Globus pallidus (tissue), 1 donor: ENCODE measurements at regions not wholly inside any gene's neighbourhood (a gene's known extent, or its start where the extent isn't known, plus 50 kb on each side); places are given as distances from the start of the nearest gene placed in this dataset.

Experiments
- DNase-seq: peaks from one replicate; pipeline ENCODE4 v3.0.0-alpha.2; 2015; ENCODE audit warnings: low spot score

GRCh38 chr1:8203056-8203455, 114.9 kb upstream of the SLC45A1 start:
- DNase-seq: no peak

DNA sequence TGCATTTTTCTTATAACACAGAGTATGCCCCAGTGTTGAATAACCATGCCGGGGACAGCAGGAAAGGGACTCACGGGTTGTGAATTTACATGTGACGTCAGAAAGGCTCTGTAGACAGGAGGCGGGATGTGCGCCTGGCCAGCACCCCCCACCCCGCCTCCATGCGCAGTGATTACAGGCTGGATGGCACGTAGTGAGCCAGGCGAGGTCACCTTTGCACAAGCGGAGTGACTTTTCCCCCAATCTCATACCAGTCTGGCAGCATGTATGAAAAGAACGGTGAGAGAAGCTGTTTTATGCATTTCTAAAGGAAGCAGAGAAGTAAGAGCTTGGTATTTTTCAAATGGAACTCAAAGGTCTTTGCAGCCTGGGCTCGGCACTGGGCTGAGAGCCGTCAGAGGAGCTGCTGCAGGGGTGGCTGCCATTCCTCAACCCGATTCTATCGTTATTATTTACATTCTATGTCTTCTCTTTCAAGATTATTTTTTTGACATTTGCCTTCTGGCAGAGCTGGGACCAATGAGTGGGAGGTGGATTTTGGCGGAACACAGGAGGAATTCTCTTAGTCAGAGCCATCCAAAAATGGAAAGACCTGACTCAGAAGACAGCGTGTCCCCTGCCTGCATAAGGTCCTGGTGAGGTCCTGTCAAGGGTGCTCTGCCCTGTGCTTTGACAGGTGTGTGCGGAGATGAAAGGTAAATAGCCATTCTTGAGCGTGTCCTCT, 115.6 kb upstream of the SLC45A1 start:
- no peak for DNase-seq

- DNase-seq: no peak
Measured at GRCh38 chr1:8201331-8201861, 116.5 kb upstream of the SLC45A1 start.

GRCh38 chr1:8200317-8201115, 117.4 kb upstream of the SLC45A1 start:
- no peak for DNase-seq

DNA sequence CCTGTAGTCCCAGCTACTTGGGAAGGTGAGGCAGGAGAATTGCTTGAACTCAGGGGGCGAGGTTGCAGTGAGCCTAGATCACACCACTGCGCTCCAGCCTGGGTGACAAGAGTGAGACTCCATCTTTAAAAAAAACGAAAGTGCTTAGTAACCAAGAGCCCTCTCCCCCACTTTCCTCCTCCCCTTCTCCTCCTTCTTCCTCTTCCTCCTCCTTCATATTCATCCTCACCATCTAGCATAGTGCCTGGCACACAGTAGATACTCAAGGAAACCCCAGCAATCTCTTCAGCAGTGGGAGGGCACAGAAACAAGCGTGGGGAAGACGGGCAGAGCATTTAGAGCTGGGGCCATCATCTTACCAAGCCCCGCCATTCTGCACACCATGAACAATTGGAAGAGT, 119.4 kb upstream of the SLC45A1 start:
- no peak for DNase-seq

- DNase-seq: no peak
Measured at GRCh38 chr1:8197493-8198282, 120.2 kb upstream of the SLC45A1 start.

DNA sequence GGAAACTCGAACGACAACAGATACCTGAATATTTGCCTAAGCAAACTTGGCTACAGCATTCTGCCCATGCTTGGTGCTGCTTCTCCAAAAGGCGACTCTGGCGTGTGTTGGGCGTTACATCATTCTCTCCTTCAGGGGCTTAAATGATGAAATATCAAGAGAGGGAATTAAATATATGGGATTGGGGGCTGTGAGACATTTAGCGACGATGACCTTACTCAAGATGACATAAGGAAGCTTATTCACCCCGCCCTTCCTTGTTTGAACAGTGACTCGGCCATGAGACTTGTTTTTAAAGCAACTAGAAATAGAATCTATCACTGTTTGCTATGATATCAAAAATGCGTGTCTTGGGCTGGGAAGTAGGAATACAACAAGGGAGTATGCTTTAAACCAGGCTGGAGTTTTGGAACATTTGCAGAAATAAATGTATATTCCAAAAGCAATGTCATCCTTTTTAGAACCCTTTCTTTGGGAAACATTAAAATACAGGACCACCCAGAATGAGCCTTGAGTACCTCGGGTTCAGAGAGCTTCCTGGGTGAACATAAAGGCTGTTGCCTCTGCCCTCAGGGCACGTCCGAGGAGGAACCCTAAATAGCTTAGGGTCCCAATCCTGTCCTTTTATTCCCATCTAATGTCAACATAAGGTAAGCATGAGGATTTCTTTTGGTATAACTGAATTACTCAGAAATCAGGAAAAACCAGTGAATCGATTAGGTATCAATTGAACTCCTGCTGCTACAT, 123.3 kb upstream of the SLC45A1 start:
- no peak for DNase-seq

DNA sequence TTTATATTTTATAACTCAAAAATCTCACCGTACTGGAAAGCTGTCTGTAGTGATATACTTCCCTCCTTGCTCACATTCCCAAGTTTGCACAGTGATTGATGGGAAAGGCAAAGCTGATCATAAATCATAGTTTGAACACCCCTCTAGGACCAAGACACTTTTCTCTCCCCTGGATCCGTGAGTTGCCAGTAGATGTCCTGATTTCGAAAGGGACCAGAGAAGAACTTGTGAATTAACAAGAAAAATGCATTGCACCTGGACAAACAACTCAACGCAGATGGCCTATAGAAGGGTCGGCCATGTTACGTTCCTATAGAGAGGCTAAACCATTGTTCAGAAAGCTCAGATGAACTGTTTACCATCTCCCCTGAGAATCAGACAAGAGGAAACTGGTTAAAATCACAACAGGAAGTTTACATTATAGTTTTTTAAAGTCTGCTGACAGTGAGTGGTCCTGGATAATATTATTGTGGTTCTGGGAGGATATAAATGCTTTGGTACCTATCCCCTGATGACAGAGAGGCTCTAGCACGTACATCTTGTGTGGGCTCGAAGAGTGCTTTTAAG, 124.0 kb upstream of the SLC45A1 start:
- DNase-seq: no peak

- no peak for DNase-seq
Measured at GRCh38 chr1:8191474-8191873, 126.4 kb upstream of the SLC45A1 start.

GRCh38 chr1:8189931-8190483, 127.9 kb upstream of the SLC45A1 start:
- DNase-seq: no peak

DNA sequence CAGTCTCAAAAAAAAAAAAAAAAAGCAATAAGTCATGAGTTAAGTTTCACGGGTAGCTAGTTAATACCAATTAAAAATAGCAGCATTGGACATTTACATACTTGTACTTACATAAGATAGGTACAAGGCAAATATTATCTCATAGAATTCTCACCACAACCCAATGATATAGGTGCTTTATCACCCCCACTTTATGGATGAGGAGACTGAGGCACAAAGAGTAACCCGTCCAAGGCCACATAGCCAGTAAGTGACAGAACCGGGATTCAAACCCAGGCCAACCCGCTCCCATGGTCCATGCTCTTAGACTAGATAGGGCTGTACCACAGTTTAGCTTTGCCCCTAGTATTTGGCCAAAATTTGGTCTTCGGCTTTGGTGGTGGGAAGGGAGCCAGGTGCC, 132.5 kb upstream of the SLC45A1 start:
- no peak for DNase-seq

- no peak for DNase-seq
Measured at GRCh38 chr1:8184301-8184700, 133.6 kb upstream of the SLC45A1 start.

- no peak for DNase-seq
Measured at GRCh38 chr1:8182034-8182761, 135.7 kb upstream of the SLC45A1 start.

GRCh38 chr1:8179132-8179793, 138.7 kb upstream of the SLC45A1 start:
- DNase-seq: no peak

- no peak for DNase-seq
Measured at GRCh38 chr1:8176279-8176678, 141.6 kb upstream of the SLC45A1 start.

DNA sequence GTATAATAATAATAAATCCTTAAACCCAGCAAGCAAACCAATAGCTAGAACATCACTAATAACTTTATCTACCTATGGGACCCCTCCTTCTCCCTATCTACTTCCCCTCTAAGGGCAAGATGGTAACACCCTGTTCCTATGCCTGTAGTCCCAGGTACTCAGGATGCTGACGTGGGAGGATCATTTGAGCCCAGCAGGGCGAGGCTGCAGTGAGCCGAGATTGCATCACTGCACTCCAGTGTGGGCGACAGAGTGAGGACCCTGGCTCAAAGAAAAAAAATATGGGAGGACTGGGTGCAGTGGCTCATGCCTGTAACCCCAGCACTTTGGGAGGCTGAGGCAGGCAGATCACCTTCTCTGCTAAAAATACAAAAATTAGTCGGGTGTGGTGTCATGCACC, 143.1 kb upstream of the SLC45A1 start:
- DNase-seq: no peak

- no peak for DNase-seq
Measured at GRCh38 chr1:8171751-8172464, 145.8 kb upstream of the ERRFI1 start.

DNA sequence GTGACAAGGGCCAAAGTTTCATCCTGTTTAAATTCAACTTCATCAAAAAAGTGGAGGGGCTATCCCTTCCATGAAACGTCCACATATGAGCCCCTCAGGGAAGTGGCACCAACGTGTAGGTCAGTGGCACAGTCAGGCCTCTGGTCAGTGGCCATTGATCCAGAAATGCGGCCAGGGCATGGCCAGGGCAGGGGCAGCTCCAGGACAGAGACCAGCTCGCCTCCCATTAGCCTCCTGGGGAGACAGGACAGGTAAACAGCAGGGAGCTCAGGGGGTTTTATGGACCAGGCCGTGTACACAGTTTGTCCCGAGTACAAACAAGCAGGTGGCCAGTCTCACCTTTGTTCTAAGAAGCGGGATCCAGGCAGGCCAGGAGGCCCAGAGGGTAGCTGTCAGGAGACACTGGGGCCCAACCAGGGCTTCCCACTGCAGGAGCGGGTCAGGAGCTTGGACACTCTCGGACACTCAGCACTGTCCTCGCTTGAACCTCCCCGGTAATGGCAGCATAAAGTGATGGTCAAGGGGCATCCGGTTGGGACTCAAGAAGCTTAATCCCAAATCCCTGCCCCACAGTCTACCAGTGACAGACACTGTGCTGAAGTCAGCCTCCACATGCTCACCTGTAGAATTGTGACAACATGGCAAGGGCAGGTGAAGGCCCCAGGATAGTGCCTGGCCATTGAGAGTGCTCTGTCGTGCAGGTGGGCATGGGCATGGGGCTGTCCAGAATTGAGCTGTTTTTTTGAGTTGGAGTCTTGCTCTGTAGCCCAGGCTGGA, 144.1 kb upstream of the ERRFI1 start:
- DNase-seq: no peak
